ENCODE measurements at regions not wholly inside any gene's neighbourhood (a gene's known extent, or its start where the extent isn't known, plus 50 kb on each side); places are given as distances from the start of the nearest gene placed in this dataset.

DNA sequence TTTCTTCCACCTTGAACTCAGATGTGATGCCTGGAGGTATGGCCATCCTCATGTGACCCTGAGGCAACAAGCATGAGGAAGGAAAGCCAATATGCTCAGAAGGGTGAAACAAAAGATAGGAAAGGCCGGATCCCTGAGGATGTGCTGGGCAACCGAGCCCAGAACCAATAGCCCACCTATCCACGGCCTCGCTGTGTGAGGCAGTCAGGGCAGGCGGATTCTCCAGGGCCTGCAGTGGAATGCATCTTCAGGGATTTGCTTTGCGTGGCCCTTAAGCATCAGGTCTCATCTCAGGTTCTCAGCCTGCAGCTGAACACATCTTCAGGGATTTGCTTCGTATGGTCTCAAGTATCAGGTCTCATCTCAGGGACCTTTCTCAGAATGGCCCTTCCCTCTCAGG is 139.8 kb downstream of the ANKRD60 start:
- DNase-seq = no peak
- WGBS, 4 donors = 79 to 94% (median 89%) methylated on average over 6 to 7 of the region's 7 CpGs

DNA sequence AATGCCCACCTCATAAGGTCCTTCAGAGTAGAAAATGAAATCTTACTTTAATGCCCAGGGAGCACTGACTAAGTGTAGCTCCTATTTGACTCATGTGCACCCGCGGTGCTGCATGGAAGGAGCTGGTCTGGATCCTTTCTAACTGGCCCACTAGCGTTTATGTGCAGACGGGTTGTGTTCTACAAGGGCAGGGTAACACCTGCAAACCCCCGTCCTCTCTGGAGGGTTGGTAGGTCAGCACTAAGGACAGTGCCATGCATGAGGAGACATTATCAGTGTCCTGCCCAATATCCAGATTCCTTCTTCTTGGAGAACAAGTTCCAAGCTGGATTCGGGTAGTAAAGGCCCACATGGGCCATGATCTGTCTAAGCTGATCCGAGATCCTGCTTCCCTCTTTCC is 140.3 kb downstream of the ANKRD60 start:
- Histone ChIP-seq H3K27me3 (no peaks in the 10 kb centered on the region), H3K36me3 (replicated peaks in 1 of 2) (no peaks in the 10 kb centered on the region), H3K27ac (no peak overlapping the region), H3K4me1 (replicated peaks in 1 of 2) (no peaks in the 10 kb centered on the region), H3K9me3 (replicated peaks in 1 of 3) (no peaks in the 10 kb centered on the region), H3K4me3 (no peak overlapping the region)
- no peak for TF ChIP-seq POLR2A (IDR thresholded peaks at IDR 0.05)
- TF ChIP-seq, protein P1, sequence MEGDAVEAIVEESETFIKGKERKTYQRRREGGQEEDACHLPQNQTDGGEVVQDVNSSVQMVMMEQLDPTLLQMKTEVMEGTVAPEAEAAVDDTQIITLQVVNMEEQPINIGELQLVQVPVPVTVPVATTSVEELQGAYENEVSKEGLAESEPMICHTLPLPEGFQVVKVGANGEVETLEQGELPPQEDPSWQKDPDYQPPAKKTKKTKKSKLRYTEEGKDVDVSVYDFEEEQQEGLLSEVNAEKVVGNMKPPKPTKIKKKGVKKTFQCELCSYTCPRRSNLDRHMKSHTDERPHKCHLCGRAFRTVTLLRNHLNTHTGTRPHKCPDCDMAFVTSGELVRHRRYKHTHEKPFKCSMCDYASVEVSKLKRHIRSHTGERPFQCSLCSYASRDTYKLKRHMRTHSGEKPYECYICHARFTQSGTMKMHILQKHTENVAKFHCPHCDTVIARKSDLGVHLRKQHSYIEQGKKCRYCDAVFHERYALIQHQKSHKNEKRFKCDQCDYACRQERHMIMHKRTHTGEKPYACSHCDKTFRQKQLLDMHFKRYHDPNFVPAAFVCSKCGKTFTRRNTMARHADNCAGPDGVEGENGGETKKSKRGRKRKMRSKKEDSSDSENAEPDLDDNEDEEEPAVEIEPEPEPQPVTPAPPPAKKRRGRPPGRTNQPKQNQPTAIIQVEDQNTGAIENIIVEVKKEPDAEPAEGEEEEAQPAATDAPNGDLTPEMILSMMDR (IDR thresholded peaks at IDR 0.05) = no peak
- intact Hi-C loops (cut with DNase I) = loop anchor here (5.0 to 10.0 kb wide), 3 partner anchors 431 to 491 kb away; no protein-coding TSS in a partner anchor
- 65 to 83% (median 71%) methylated on average over 7 of the region's 7 CpGs for WGBS, 4 donors
- no peak for DNase-seq

More for the DNA sequence above, 139.8 kb downstream of the ANKRD60 start:
- H3K27me3 ChIP-seq = no peaks in the 10 kb centered on the region
- intact Hi-C loops (cut with DNase I) = loop anchor here (5.0 to 10.0 kb wide), 3 partner anchors 431 to 491 kb away; no protein-coding TSS in a partner anchor
- H3K9me3 ChIP-seq (replicated peaks in 1 of 3) = no peaks in the 10 kb centered on the region
- no peaks in the 10 kb centered on the region for H3K36me3 ChIP-seq (replicated peaks in 1 of 2)
- H3K4me1 ChIP-seq (replicated peaks in 1 of 2) = no peaks in the 10 kb centered on the region
- no peak overlapping the region for H3K27ac ChIP-seq
- no peak overlapping the region for H3K4me3 ChIP-seq
- no peak for TF ChIP-seq POLR2A (IDR thresholded peaks at IDR 0.05)
- TF ChIP-seq, protein P1 (IDR thresholded peaks at IDR 0.05) = no peak

DNA sequence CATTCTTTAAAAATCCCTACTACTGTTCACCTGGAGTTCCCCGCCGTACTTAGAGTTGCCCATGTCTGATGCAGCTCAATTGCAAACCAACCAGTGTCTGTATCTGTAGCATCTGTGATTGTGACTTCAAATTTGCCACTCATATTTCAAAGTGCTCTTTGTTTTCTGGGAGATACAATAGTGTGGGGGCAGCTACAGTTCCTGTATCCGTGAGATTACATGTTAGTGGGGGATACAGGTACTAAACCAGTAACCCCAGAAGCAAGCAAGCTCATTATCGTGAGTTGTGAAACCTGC is 140.9 kb downstream of the ANKRD60 start:
- H3K27me3 ChIP-seq = no peaks in the 10 kb centered on the region
- no peak for TF ChIP-seq POLR2A (IDR thresholded peaks at IDR 0.05)
- TF ChIP-seq, protein P1 (IDR thresholded peaks at IDR 0.05) = no peak
- H3K36me3 ChIP-seq (replicated peaks in 1 of 2) = no peaks in the 10 kb centered on the region
- no peak for DNase-seq
- H3K4me3 ChIP-seq = no peak overlapping the region
- no peaks in the 10 kb centered on the region for H3K9me3 ChIP-seq (replicated peaks in 1 of 3)
- H3K27ac ChIP-seq = no peak overlapping the region
- no peaks in the 10 kb centered on the region for H3K4me1 ChIP-seq (replicated peaks in 1 of 2)
- intact Hi-C loops (cut with DNase I) = loop anchor here (5.0 to 10.0 kb wide), 3 partner anchors 430 to 490 kb away; no protein-coding TSS in a partner anchor
- WGBS, 4 donors = 35 to 60% (median 48%) methylated on average over 4 of the region's 4 CpGs

DNA sequence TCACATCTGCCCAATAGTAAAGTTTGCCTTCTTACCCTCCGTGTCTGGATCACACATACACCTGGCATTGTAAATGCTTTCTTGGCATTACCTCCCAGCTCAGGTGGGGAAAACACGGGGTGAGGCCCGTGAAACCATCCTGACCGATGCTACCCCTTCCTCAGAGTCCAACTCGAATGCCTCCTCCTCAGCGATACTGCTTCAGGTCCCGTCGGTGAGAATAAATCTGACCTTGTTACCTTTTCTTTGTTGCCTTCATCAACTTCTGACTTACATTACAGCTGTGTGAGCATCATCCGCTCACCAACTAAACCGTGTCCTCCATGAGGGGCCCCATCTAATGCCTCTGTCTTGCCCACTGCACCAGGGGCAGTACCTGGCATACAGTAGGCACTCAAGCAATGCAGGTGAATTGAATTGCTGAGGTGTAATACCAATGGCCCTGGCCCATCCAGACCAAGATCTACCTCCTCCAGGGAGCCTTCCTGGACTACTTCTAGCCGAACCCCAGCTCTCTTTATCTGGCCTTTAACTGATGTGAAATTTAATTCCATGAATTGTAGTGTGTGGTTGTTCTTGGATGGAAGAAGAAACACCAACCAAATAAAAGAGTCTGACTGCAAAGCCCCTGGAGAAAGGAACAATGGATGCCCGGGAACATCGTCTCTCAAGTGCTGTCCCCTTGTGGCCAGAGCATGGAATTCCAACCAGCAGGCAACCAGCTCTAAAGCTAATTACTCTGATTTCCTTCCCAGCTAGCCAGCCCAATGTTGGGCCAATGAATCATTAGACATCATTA is 141.5 kb downstream of the ANKRD60 start:
- H3K27me3 ChIP-seq = no peaks in the 10 kb centered on the region
- H3K27ac ChIP-seq = no peak overlapping the region
- whole genome bisulfite sequencing, 4 donors = 72 to 76% (median 74%) methylated on average over 13 of the region's 13 CpGs
- no peaks in the 10 kb centered on the region for H3K4me1 ChIP-seq (replicated peaks in 1 of 2)
- no peaks in the 10 kb centered on the region for H3K36me3 ChIP-seq (replicated peaks in 1 of 2)
- intact Hi-C loops (cut with DNase I) = loop anchor here (5.0 to 10.0 kb wide), 3 partner anchors 430 to 490 kb away; no protein-coding TSS in a partner anchor
- DNase-seq = peak in 5 of 7 donors; percentile 18 to 59 (median 29)
- no peak overlapping the region for H3K4me3 ChIP-seq
- H3K9me3 ChIP-seq (replicated peaks in 1 of 3) = no peaks in the 10 kb centered on the region
- TF ChIP-seq, protein P1 (IDR thresholded peaks at IDR 0.05) = peak; percentile 61 to 82 (median 74)
- TF ChIP-seq POLR2A (IDR thresholded peaks at IDR 0.05) = no peak
